Hematopoietic multipotent progenitor cell treated with erythropoietin and hydrocortisone succinate and interleukin-3 and kit ligand, for 17 days (in vitro differentiated cells): ENCODE measurements at regions not wholly inside any gene's neighbourhood (a gene's known extent, or its start where the extent isn't known, plus 50 kb on each side); places are given as distances from the start of the nearest gene placed in this dataset.
"Not testable (repeated sequence)": the region's sequence is repeated elsewhere in the genome, so short reads cannot be mapped to it uniquely, and the experiment has no call there.

Experiments
- DNase-seq: peaks from one replicate; pipeline ENCODE4 v3.0.0-alpha.2; 2015; ENCODE audit warnings: low spot score

DNA sequence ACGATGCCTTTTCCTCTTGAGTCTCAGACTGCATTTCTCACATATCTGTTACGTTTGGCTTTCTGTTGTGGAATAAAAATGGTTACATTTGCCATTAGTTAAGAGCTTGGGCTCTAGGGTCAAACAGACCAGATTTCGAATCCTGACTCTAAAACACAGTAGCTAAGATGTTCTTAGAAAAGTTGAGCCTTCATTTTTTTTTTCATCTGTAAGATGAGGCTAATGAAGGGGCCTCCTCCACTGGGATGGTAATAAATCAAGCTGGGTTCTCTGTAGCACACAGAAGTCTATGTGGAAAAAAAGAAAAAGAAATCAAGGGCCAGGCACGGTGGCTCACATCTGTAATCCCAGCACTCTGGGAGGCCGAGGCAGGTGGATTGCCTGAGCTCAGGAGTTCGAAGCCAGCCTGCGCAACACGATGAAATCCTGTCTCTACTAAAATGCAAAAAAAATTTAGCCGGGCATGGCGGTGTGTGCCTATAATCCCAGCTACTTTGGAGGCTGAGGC is 49.9 kb upstream of the CAPRIN1 start:
- no peak for DNase-seq

DNA sequence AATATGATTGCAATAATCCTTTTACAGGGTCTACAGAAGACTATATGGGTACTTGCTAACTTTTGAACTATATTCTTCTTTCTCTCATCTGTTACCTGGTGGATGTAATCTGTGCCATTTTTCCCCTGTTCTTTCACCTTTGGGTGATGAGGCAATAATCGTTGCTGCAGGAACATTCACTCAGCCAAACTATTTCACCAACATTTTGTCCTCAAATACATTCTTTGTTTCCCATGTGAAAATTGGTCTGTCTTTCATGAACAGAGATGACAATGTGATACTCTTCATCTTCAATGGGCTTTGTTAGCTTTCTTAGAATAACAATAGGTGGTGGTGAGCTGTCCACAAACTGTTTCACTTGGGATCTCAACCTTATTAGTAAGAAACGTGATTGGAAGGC is 52.1 kb upstream of the CAPRIN1 start:
- no peak for DNase-seq

DNA sequence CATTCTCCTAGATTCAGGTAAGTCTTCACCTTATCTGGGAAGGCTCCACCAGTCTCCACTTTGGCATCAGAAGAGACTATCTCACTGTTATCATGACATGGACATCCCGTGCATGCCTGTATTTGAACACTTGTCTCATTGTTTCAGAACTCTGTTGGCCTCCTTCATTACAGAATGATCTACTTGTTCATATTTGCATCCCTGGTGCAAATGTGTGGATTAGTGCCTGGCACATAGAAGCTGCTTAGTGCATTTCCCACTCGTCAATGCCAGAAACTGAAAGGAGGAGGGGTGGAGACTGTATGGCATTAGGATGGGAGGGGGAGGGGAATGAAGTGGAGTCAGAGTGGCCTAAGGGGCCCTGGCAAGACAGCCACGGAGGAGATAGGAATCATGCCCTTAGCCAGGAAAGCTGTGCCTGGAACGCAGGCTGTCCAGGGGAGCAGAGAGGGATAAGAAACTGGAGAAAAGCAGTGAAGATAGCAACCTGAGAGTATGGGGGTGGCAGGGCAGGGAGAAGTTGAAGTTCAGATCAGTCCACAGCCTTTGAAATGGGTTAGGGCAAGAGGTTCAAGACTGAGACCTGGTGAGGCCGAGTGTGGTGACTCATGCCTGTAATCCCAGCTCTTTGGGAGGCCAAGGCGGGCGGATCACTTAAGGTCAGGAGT is 53.8 kb upstream of the CAPRIN1 start:
- DNase-seq: no peak

DNA sequence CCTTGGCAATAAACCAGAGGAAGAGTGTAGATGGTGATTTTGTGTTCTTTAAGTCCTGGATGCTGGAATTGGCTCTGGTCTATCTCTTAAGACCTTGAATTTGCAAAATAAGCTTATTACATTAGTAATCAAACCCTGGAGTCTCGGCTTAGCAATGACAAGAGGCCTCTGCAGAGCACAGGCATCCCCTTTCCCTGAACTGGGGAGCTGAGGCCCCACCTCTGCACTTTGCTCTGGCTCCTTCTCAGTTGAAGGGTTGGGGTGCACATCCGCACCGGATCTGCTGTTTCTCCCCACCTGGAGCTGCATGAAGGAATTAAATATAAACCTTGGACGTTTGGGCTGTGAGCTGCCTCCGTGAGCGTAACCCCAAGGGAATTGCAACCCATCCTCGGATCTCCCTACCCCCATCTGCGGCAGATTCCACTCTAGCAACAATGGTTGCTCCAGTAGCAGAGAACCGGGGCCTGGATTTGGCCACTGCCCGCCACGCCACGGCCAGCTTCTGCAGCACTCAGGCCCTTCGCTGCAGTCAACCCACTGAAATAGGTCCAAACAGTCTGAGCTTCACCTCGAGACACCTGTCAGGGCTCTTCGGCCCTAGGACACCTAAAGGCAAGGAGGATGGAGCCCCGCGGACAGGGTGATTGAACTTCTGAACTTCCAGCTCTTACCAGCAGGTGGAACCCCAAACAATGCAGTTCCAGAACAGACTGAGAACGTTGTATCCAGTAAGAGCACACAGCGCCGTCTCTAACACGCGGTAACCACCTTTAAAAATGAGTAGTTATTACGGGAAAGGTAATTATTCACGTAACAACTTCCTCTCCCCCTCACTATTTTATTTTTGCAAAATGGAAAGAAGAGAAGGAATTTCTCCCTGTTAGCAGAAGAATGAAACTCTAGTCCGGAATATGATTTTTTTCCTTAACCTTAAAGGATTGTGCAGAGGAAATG is 54.8 kb upstream of the CAPRIN1 start:
- peak; percentile 67 for DNase-seq

DNA sequence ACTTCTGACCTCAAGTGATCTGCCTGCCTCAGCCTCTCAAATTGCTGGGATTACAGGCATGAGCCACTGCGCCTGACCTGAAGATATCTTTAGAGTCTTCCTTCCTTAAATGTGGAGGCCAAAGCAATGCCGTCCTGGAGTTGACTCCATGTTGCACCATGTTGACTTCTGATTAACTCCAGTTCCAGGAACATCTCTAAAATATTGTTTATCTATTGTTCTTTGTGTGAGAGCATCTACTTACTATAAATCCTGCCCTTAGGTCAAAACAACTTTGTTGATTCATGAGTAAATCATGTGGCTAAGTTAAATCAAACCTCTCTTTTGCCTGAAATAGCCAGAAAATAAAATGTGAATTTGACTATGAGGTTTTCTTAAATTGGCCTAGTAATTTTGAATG is 56.6 kb upstream of the CAPRIN1 start:
- DNase-seq: no peak

DNA sequence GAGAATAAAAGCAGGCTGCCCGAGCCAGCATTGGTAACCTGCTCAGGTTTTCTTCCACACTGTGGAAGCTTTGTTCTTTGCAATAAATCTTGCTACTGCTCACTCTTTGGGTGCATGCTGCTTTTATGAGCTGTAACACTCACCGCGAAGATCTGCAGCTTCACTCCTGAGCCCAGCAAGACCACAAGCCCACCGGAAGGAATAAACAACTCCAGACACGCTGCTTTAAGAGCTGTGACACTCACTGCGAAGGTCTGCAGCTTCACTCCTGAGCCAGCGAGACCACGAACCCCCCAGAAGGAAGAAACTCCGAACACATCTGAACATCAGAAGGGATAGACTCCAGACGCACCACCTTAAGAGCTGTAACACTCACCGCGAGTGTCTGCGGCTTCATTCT is 60.4 kb upstream of the CAPRIN1 start:
- DNase-seq: not testable (repeated sequence)

DNA sequence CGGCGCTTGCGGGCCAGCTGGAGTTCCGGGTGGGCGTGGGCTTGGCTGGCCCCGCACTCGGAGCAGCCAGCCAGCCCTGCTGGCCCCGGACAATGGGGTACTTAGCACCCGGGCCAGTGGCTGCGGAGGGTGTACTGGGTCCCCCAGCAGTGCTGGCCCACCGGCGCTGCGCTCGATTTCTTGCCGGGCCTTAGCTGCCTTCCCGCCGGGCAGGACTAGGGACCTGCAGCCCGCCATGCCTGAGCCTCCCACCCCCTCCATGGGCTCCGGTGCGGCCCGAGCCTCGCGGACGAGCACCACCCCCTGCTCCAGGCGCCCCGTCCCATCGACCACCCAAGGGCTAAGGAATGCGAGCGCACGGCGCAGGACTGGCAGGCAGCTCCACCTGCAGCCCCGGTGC is 61.4 kb upstream of the CAPRIN1 start:
- DNase-seq: not testable (repeated sequence)

DNA sequence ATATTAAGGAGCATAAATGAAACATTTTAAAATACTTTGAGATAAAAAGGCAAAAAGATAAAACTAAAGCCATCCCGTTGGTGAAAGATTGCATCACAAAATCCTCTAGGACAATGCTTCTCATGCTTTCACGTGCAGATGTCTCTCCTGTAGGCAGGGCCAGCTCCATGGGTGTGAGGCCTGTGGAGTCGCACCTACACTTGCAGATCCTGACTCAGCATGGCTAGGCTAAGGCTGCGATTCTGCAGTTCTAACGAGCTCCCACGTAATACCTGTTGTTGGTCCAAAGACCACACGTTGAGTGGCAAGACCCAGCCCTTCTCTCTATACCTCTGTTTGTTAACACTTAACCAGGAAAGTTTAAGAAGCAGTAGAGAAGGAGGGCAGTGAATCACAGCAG is 62.1 kb upstream of the CAPRIN1 start:
- DNase-seq: no peak

DNA sequence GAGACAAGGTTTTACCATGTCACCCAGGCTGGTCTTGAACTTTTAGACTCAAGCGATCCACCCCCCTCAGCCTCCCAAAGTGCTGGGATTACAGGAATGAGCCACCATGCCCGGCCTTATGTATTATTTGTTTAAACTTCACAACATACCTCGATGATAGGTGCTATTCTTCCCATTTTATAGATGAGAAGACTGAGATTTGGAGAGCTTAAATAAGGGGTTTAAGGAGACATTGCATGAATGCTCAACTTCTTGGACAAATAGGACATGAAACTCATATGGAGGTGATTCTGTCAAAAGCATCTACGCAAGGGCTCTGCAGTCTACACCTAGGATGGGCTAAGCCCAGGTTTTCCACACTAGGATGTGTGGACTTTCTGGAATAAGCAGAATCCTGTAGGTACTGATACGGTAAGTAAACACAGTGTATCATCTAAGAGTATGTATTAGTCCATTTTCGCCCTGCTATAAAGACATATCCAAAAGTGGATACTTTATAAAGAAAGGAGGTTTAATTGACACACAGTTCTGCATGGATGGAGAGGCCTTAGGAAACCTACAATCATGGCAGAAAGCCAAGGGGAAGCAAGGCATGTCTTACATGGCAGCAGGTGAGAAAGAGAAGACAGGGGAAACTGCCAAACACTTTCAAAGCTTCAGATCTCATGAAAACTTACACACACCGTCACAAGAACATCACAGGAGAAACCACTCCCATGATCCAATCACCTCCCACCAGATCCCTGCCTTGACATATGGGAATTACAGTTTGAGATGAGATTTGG is 62.8 kb upstream of the CAPRIN1 start:
- no peak for DNase-seq

DNA sequence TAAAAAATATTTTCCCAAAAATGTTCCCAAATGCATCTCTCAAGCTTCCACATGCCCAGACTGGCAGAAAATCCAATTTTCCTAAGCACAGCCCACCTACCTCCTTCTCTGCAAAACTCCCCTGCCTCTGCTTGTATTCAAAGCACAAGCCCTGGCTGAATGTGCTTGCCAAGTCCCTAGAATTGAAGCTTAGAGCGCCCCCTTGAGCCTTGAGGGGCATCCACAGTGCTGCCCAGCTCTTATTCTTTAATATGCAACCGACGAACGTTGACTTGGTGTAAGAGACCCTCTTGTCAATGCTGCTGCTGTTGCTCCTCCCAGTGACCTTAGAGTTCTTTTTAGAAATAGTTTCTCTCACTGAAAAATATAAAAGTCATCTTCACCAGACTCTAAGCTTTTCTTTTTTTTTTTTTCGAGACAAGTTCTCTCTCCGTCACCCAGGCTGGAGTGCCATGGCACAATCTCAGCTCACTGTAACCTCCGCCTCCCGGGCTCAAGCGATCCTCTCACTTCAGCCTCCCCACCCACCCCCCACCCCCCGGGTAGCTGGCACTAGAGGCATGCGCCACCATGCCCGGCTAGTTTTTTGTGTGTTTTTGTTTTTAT is 63.5 kb upstream of the CAPRIN1 start:
- DNase-seq: peak; percentile 89

DNA sequence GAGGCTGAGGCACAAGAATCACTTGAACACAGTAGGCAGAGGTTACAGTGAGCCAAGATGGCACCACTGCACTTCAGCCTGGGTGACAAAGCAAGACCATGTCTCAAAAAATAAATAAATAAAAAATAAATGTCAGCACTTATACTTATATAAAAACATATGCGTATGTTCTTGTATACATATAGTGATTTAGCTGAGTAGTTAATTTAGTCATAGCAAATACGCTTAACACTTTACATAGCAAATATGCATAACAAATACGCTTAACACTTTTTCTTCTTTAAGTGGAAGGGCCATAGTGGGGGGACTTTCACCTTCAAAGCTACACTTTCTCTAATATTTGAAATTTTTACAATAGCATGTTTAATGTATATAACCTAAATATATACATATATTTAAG is 64.0 kb upstream of the CAPRIN1 start:
- DNase-seq: no peak

DNA sequence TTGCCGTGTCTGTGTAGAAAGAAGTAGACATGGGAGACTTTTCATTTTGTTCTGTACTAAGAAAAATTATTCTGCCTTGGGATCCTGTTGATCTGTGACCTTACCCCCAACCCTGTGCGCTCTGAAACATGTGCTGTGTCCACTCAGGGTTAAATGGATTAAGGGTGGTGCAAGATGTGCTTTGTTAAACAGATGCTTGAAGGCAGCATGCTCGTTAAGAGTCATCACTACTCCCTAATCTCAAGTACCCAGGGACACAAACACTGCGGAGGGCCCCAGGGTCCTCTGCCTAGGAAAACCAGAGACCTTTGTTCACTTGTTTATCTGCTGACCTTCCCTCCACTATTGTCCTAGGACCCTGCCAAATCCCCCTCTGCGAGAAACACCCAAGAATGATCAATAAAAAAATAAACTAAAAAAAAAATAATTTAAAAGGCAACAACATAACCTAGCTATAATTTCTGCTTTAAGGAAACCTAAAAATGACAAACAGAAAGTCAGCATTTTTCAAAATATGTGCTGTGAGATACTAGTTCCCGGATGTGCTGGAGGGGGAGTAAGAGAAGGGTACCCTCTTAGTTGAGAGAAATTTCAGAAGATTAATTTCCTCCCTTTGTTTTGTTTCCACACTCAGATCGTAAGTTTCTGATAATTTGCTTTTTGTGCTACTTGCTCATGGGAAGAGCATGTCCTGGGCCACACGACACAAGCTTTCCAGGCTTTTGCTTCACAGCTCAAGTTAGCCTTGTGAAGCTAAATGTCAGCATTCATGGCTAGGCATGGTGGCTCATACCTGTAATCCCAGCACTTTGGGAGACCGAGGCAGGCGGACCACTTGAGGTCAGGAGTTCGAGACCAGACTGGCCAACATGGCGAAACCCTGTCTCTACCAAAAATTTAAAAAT is 64.7 kb upstream of the CAPRIN1 start:
- not testable (repeated sequence) for DNase-seq

DNA sequence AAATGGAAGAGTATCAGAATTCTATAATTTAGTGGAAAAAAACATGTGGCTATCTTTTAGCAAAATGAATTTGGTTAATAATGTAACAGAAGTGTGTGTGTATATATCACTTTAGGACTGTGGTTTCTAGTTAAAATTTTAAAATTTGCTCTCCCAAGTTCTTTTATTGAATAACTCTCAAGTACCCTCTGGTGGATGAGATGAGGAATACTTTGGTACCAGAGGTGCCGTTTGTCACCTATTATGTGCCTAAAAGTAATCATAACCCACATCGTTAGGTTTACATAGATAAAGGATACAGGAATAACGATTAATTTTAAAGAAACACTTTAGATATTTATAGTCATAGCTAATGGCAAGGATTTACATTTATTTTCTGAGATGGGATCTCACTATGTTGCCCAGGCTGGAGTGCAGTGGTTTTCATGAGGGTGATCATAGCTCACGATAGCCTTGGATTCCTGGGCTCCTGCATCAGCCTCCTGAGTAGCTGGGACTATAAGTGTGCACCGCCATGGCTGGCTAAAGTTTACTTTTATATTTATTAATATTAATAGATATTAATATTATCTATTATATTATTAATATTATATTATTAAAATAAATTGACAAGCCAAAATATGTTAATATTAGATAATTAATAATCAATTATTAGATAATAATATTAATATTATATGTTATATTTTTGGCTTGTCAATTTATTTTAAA is 66.7 kb upstream of the CAPRIN1 start:
- no peak for DNase-seq

DNA sequence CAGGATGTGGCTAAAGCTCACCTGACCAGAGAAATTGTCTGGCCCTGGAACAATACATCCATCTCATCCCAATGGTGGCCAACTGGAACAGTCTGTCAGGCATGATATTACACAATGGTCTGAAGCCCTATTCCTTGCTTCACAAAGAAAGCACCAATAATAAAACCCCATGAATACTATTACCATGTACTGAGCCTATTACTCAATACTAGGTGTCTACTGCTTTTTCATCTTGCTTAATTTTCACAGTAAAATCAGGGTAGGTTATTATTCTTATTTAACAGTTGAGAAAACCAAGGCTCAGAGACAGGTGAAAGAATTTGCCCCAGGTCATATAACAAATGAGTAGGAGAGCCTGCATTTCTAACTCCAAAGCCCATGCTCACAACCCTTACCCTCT is 68.9 kb upstream of the CAPRIN1 start:
- no peak for DNase-seq

DNA sequence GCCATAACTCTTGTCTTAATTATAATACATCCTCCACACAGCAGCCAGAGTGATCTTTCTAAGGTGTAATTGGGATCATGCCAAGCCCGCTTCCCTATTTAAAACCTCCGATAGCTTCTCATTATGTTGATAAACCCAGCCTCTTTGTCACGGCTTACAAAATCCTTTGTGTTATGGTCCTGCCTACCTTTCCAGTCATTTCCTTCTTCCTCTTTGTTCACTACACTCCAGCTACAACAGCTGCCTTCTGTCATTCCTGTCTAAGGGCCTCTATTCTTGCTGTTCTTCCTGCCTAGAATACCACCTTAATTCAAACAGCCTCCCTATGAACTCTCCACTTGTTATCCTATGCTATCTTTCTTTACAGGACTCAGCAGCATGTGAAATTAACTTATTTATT is 70.6 kb upstream of the CAPRIN1 start:
- DNase-seq: no peak

DNA sequence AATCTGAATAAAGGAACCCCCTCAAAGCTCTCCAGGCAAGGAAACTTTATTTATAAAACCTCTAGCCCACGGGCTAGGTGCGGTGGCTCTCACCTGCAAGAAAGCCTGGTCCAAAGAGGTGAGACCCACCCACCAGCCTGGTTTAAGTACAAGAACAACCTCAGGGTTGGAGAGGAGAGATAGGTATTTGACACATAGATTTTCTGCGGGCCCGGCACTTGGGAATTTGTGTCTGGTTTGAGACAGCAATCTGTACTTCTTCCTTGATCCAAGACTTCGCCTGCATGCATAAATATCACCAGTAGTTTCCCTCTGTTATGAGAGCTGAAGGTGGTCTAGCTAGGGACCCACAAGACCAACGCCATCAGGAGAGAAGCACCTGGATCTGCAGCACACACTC is 73.2 kb upstream of the CAPRIN1 start:
- DNase-seq: no peak

DNA sequence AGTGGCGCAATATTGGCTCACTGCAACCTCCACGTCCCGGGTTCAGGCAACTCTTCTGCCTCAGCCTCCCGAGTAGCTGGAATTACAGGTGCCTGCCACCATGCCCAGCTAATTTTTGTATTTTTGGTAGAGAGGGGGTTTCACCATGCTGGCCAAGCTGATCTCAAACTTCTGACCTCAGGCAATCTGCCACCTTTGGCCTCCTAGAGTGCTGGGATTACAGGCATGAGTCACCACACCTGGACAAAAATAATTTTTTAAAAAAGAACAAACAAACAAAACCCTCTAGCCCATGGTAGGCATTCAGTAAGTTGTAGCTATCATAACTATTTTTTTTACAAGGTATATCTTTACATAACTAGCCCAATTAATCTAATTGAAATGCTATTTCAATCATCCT is 73.9 kb upstream of the CAPRIN1 start:
- DNase-seq: no peak

DNA sequence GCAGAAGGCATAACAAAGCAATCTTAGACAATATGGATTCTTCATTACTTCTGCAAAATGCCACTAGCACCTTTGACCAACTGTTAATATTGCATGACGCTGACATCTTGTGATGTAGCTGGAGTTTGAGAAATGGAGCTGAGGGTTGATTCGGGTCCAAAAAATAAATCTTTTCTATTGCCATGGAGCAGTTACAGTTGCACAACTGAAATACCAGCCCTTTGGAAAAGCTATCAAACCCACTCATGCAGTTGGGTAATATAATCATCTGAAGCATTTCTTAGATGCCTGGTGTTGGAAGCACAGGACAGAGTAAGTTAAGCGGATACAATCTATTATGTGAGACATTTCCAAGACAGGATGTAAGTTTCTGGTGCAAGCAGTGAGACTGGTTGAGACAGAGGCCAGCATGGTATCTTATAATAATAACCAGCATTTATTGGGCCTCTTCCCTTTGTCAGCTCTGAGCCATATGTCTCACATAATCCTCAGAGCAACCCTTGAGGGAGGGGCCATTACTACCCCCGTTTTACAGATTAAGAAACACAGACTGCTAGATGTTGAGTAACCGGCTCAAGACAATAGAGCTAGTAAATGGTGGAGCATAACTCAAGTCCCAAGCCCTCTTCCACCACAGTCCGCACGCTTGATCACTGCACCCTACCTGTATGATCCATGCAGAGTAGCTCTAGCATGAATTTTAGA is 74.9 kb upstream of the CAPRIN1 start:
- no peak for DNase-seq

DNA sequence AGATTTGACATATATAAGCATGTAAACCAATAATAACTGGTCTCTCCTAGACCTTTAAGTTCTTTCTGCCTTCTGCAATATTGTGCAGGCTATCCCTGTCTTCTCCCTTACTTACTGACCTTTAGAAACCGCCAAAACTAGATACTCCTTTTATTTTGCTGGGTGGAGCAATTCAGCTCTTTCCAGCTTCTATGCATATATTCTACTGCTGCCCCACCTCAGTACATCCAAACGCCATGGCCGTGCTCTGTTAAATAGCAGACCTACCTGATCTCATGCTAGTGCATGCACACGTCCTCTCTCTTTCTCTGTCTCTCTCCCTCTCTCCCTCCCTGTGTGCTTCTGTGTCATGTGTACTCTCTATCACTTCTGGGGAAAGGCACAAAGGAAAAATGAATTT is 76.7 kb upstream of the CAPRIN1 start:
- no peak for DNase-seq

DNA sequence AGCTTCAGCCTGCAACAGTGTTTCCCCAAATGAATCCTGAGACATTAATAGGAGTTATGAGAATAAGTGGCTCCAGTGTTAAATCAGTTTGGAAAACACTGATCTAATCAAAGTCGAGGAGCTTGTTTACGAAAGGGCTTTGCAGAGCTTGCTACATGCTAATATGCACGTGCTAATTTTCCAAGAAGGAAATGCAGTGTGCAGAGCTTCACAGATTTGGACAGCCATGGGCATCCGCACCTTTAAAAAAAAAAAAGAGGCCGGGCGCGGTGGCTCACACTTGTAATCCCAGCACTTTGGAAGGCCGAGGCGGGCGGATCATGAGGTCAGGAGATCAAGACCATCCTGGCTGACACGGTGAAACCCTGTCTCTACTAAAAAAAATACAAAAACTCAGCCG is 79.7 kb upstream of the LMO2 start:
- not testable (repeated sequence) for DNase-seq
